KMS-11 (cell line): ENCODE measurements at regions not wholly inside any gene's neighbourhood (a gene's known extent, or its start where the extent isn't known, plus 50 kb on each side); places are given as distances from the start of the nearest gene placed in this dataset.
"Not testable (repeated sequence)": the region's sequence is repeated elsewhere in the genome, so short reads cannot be mapped to it uniquely, and the experiment has no call there.

Experiments
- H2AFZ ChIP-seq: fragments of 200-600 bp; sonication (generic); 2 replicates; pipeline ENCODE4 v1.6.1; 2016; ENCODE audit warnings: antibody characterized with exemption, mixed run types, low read depth
- H3K27ac ChIP-seq: fragments of 200-600 bp; sonication (generic); 2 replicates; pipeline ENCODE4 v1.6.1; 2016; ENCODE audit warnings: mild to moderate bottlenecking, mixed run types
- H3K27me3 ChIP-seq: fragments of 200-600 bp; sonication (generic); 2 replicates; pipeline ENCODE4 v1.6.1; 2017; ENCODE audit warnings: mild to moderate bottlenecking, low read depth, mixed run types, moderate library complexity; ENCODE audit not compliant: insufficient read depth
- H3K36me3 ChIP-seq: fragments of 200-600 bp; sonication (generic); 2 replicates; pipeline ENCODE4 v1.6.1; 2017; ENCODE audit warnings: mild to moderate bottlenecking, mixed run types; ENCODE audit not compliant: insufficient read depth
- H3K4me1 ChIP-seq: fragments of 200-600 bp; sonication (generic); 2 replicates; pipeline ENCODE4 v1.6.1; 2016; ENCODE audit warnings: mild to moderate bottlenecking, low read depth, mixed run types; ENCODE audit not compliant: poor library complexity, severe bottlenecking
- H3K4me2 ChIP-seq: fragments of 200-600 bp; sonication (generic); 2 replicates; pipeline ENCODE4 v1.7.0; 2016; ENCODE audit warnings: mild to moderate bottlenecking, mixed run types
- H3K4me3 ChIP-seq: fragments of 200-600 bp; sonication (generic); IDR thresholded peaks from 2 replicates; pipeline ENCODE4 v1.6.1; 2017; ENCODE audit warnings: low read depth, low read length, mixed read lengths; ENCODE audit not compliant: insufficient read depth
- H3K79me2 ChIP-seq: fragments of 200-600 bp; sonication (generic); 2 replicates; pipeline ENCODE4 v1.6.1; 2016; ENCODE audit warnings: low read depth, mixed run types; ENCODE audit not compliant: insufficient read depth
- H3K9ac ChIP-seq: fragments of 200-600 bp; sonication (generic); 2 replicates; pipeline ENCODE4 v1.6.1; 2016; ENCODE audit warnings: mild to moderate bottlenecking, mixed run types
- H4K20me1 ChIP-seq: fragments of 200-600 bp; sonication (generic); 2 replicates; pipeline ENCODE4 v1.6.1; 2016; ENCODE audit warnings: mild to moderate bottlenecking, mixed run types; ENCODE audit not compliant: insufficient read depth
- CTCF ChIP-seq: fragments of 200-600 bp; sonication (generic); conservative IDR thresholded peaks from 2 replicates; pipeline ENCODE4 v1.6.1; 2017; ENCODE audit warnings: low read depth, mild to moderate bottlenecking, antibody characterized with exemption, low read length, moderate library complexity, mixed read lengths

GRCh38 chr6:21872749-21873148, 279.2 kb downstream of the SOX4 start:
- H3K27ac ChIP-seq = no peak overlapping the region
- no peaks in the 10 kb centered on the region for H3K79me2 ChIP-seq
- H2AFZ ChIP-seq = no peak overlapping the region
- H3K4me1 ChIP-seq = no peaks in the 10 kb centered on the region
- no peak for TF ChIP-seq CTCF
- no peaks in the 10 kb centered on the region for H4K20me1 ChIP-seq
- no peaks in the 10 kb centered on the region for H3K27me3 ChIP-seq
- no peak overlapping the region for H3K4me3 ChIP-seq
- H3K9ac ChIP-seq = no peak overlapping the region
- H3K36me3 ChIP-seq = no peaks in the 10 kb centered on the region
- no peak overlapping the region for H3K4me2 ChIP-seq

GRCh38 chr6:21873562-21873961, 280.0 kb downstream of the SOX4 start:
- H3K79me2 ChIP-seq = no peaks in the 10 kb centered on the region
- no peak overlapping the region for H3K27ac ChIP-seq
- no peak overlapping the region for H2AFZ ChIP-seq
- H3K4me2 ChIP-seq = no peak overlapping the region
- H3K36me3 ChIP-seq = no peaks in the 10 kb centered on the region
- H3K4me1 ChIP-seq = no peaks in the 10 kb centered on the region
- H3K4me3 ChIP-seq = no peak overlapping the region
- H3K9ac ChIP-seq = no peak overlapping the region
- no peaks in the 10 kb centered on the region for H4K20me1 ChIP-seq
- TF ChIP-seq CTCF = no peak
- H3K27me3 ChIP-seq = no peaks in the 10 kb centered on the region

GRCh38 chr6:21874372-21874771, 280.8 kb downstream of the SOX4 start:
- Histone ChIP-seq H3K4me2 (no peak overlapping the region), H3K27me3 (no peaks in the 10 kb centered on the region), H3K27ac (no peak overlapping the region), H3K36me3 (no peaks in the 10 kb centered on the region), H3K4me1 (no peaks in the 10 kb centered on the region), H3K79me2 (no peaks in the 10 kb centered on the region), H3K4me3 (no peak overlapping the region), H3K9ac (no peak overlapping the region), H2AFZ (no peak overlapping the region), H4K20me1 (no peaks in the 10 kb centered on the region)
- no peak for TF ChIP-seq CTCF

GRCh38 chr6:21877037-21877436, 283.5 kb downstream of the SOX4 start:
- not testable (repeated sequence) for H4K20me1 ChIP-seq, H2AFZ ChIP-seq, H3K36me3 ChIP-seq, H3K4me3 ChIP-seq, H3K9ac ChIP-seq, H3K79me2 ChIP-seq, H3K4me2 ChIP-seq, H3K4me1 ChIP-seq, H3K27ac ChIP-seq, H3K27me3 ChIP-seq

GRCh38 chr6:21880249-21880648, 286.7 kb downstream of the SOX4 start:
- not testable (repeated sequence) for H3K27me3 ChIP-seq, H3K4me3 ChIP-seq, H3K4me1 ChIP-seq, H3K27ac ChIP-seq, H3K36me3 ChIP-seq, H3K9ac ChIP-seq, H2AFZ ChIP-seq, H3K4me2 ChIP-seq, H3K79me2 ChIP-seq, H4K20me1 ChIP-seq
